BJ (cell line): ENCODE measurements at regions not wholly inside any gene's neighbourhood (a gene's known extent, or its start where the extent isn't known, plus 50 kb on each side); places are given as distances from the start of the nearest gene placed in this dataset.

Source experiments
- CTCF ChIA-PET: fragments of 350-600 bp; formaldehyde crosslinking; extraction: SDS; loops from one replicate; lab custom pipeline; 2021; ENCODE audit warnings: antibody characterized with exemption, inconsistent platforms; lab: Yijun Ruan, JAX
- POLR2A ChIA-PET: fragments of 300-600 bp; sonication (Branson Sonifier 250); formaldehyde crosslinking; extraction: SDS; loops from one replicate; lab custom pipeline; 2021; ENCODE audit warnings: antibody characterized with exemption; lab: Charles Lee
- DNase-seq: peaks from one replicate; pipeline ENCODE4 v3.0.0-alpha.2; 2011; ENCODE audit warnings: low read depth
- H3K27me3 ChIP-seq: 2 replicates; pipeline ENCODE4 v1.6.0; 2011; ENCODE audit warnings: low read length; ENCODE audit not compliant: control insufficient read depth, insufficient read depth
- H3K36me3 ChIP-seq: 2 replicates; pipeline ENCODE4 v1.5.1; 2011; ENCODE audit warnings: low read length; ENCODE audit not compliant: control insufficient read depth, insufficient read depth
- H3K4me3 ChIP-seq: 2 replicates; pipeline ENCODE4 v1.5.1; 2011; ENCODE audit warnings: low read depth, mild to moderate bottlenecking, control low read depth, low read length
- CTCF ChIP-seq: IDR thresholded peaks from 2 replicates; pipeline ENCODE4 v1.5.1; 2011; ENCODE audit warnings: low read depth, mild to moderate bottlenecking, control low read depth, inconsistent platforms, low read length, moderate library complexity; ENCODE audit not compliant: insufficient read depth

GRCh38 chr4:58561170-58561569, 1451.0 kb upstream of the IGFBP7 start:
- no peak overlapping the region for H3K4me3 ChIP-seq
- TF ChIP-seq CTCF: no peak
- ChIA-PET CTCF (no interaction called here), POLR2A (no interaction called here)
- H3K36me3 ChIP-seq: no peaks in the 10 kb centered on the region
- no peaks in the 10 kb centered on the region for H3K27me3 ChIP-seq
- no peak for DNase-seq

GRCh38 chr4:58560736-58561135, 1450.6 kb upstream of the IGFBP7 start:
- H3K36me3 ChIP-seq: no peaks in the 10 kb centered on the region
- CTCF ChIA-PET: no interaction called here
- no peak for TF ChIP-seq CTCF
- DNase-seq: no peak
- no peak overlapping the region for H3K4me3 ChIP-seq
- no peaks in the 10 kb centered on the region for H3K27me3 ChIP-seq
- POLR2A ChIA-PET: no interaction called here

- POLR2A ChIA-PET: no interaction called here
- Histone ChIP-seq H3K27me3 (no peaks in the 10 kb centered on the region), H3K36me3 (no peaks in the 10 kb centered on the region), H3K4me3 (no peak overlapping the region)
- DNase-seq: no peak
- CTCF ChIA-PET: no interaction called here
- no peak for TF ChIP-seq CTCF
These were observed 1443.5 kb upstream of the IGFBP7 start for GRCh38 chr4:58553679-58554078.

GRCh38 chr4:58553031-58553430, 1442.8 kb upstream of the IGFBP7 start:
- no peak for TF ChIP-seq CTCF
- H3K36me3 ChIP-seq: no peaks in the 10 kb centered on the region
- no peak for DNase-seq
- ChIA-PET CTCF (no interaction called here), POLR2A (no interaction called here)
- H3K27me3 ChIP-seq: no peaks in the 10 kb centered on the region
- H3K4me3 ChIP-seq: no peak overlapping the region

- no peak for DNase-seq
- ChIA-PET CTCF (no interaction called here), POLR2A (no interaction called here)
- no peak for TF ChIP-seq CTCF
- no peak overlapping the region for H3K4me3 ChIP-seq
- no peaks in the 10 kb centered on the region for H3K36me3 ChIP-seq
- no peaks in the 10 kb centered on the region for H3K27me3 ChIP-seq
These were observed 1441.5 kb upstream of the IGFBP7 start for GRCh38 chr4:58551676-58552075.
